ENCODE measurements at regions not wholly inside any gene's neighbourhood (a gene's known extent, or its start where the extent isn't known, plus 50 kb on each side); places are given as distances from the start of the nearest gene placed in this dataset.

GRCh38 chr16:17027488-17028129 is 443.2 kb downstream of the XYLT1 start:
- H3K4me3 ChIP-seq = no peak overlapping the region
- no peak for TF ChIP-seq CTCF (IDR thresholded peaks at IDR 0.05)
- DNase-seq (ENCODE audit: low spot score) = no peak
- H3K27ac ChIP-seq = no peak overlapping the region

- Histone ChIP-seq H3K4me3 (no peak overlapping the region), H3K27ac (no peak overlapping the region)
- DNase-seq (ENCODE audit: low spot score) = no peak
- no peak for TF ChIP-seq CTCF (IDR thresholded peaks at IDR 0.05)
These were observed 441.0 kb downstream of the XYLT1 start for GRCh38 chr16:17029602-17030350.

DNA sequence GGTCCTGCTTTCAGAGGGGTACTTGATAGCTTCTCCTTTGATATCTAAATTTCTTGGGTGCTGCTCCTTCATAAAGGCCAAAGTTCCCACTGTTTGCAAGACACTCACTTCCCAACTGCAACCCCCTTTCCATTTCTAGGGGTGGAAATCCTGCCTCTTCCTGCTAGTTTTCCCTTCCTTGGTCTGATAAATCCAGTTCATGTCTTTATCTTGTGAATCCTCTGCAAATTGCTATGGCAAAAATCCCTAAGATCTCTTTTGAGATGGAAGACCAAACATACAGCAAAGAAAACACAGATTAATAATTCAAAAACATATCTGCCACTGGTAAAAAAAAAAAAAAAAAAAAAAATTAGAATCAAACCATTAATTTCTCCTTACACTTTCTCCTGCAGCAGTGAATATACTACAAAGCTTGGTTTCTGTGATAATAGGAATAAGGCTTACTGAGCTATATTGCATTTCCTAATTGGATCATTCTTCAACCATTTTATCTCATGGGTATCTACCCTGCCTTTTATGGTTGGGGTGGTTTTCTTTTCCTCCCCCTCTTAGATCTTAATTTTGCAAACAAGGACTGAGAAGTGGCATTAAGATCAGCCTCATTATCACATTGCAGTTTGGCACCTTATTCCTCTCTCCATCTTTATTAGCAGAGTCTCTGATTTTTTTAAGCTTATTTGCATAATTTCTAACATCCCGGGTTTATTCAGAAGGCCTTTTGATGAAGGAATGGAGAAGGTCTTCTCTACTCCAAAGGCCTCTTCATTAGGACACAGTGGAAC is 439.1 kb downstream of the XYLT1 start:
- no peak for TF ChIP-seq CTCF (IDR thresholded peaks at IDR 0.05)
- H3K4me3 ChIP-seq = no peak overlapping the region
- DNase-seq (ENCODE audit: low spot score) = no peak
- no peak overlapping the region for H3K27ac ChIP-seq

- Histone ChIP-seq H3K27ac (no peak overlapping the region), H3K4me3 (no peak overlapping the region)
- TF ChIP-seq CTCF (IDR thresholded peaks at IDR 0.05) = no peak
- DNase-seq (ENCODE audit: low spot score) = no peak
These were observed 438.4 kb downstream of the XYLT1 start for GRCh38 chr16:17032332-17032731.

DNA sequence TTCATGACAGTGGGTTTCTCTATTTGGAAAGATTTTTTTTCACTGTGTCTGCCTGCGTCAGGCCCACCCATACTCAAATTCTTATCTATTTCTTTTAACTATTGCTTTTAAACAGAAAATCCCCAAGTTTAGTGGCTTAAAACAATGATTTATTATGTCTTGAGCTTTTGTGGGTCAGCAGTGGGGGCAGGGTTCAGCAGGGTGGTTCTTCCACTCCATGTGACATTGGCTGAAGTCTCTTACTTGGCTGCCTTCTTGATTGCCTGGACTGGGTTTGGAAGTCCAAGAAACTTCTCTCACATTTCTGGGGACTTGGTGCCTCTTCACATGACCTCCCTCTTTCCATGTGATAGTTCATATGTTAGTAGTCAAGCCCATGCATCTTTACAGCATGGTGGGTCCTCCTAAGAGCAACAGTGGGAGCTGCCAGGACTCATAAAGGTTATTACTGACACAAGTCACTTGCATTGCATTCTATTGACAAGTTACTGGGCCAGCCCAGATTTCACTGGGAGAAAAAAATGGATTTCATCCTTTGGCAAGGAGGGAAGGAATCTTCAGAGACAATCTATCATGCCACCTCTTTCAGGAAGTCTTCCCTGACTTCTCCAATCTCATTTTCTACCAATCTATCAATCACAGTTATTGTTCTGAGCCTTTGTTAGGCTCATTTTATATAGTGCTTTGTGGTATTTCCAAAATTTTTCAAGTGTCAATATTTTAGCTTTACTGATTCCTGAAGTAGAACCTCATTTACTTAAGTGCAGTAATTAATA is 436.1 kb downstream of the XYLT1 start:
- no peak for DNase-seq (ENCODE audit: low spot score)
- Histone ChIP-seq H3K27ac (no peak overlapping the region), H3K4me3 (no peak overlapping the region)
- TF ChIP-seq CTCF (IDR thresholded peaks at IDR 0.05) = no peak

DNA sequence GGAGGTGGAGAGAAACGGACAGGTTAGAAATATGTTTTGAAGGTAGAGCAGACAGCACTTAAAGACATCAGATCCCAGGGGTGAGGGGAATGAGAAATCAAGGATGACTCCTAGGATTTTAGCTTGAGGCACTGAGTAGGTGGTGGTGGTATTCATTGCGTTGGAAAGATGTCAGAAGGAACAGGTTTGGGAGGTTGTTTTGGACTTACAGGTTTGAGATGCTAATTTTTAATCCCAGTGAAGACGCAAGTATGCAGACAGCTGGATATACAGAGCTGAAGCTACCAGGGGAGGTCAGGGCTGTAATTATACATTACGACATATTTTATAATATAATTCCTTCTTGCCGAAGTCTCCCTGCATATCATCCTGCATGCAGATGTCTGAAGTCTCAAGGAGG is 433.3 kb downstream of the XYLT1 start:
- Histone ChIP-seq H3K27ac (no peak overlapping the region), H3K4me3 (no peak overlapping the region)
- TF ChIP-seq CTCF (IDR thresholded peaks at IDR 0.05) = no peak
- DNase-seq (ENCODE audit: low spot score) = no peak

All from coronary artery (tissue), 2 donors.